SK-N-MC (cell line): ENCODE measurements at regions not wholly inside any gene's neighbourhood (a gene's known extent, or its start where the extent isn't known, plus 50 kb on each side); places are given as distances from the start of the nearest gene placed in this dataset.

Experiments
- EZH2 ChIP-seq: fragments of 200-600 bp; sonication (generic); IDR thresholded peaks from one replicate; pipeline ENCODE4 v1.6.1; 2017; ENCODE audit warnings: antibody characterized with exemption
- FOXP2 ChIP-seq: optimal IDR thresholded peaks from 2 replicates; pipeline ENCODE3; 2011; ENCODE audit warnings: mild to moderate bottlenecking, moderate library complexity; ENCODE audit not compliant: insufficient read depth; ENCODE audit errors: extremely low read length, control extremely low read depth
- POLR2AphosphoS5 ChIP-seq: IDR thresholded peaks from 2 replicates; pipeline ENCODE4 v1.6.1; 2012; ENCODE audit warnings: mild to moderate bottlenecking, low read depth, low read length, borderline replicate concordance

GRCh38 chr2:196439760-196440159 lies 199.8 kb upstream of the CCDC150 start:
- TF ChIP-seq POLR2AphosphoS5 = no peak
- TF ChIP-seq EZH2 = no peak
- TF ChIP-seq FOXP2 = no peak
